Endodermal cell (in vitro differentiated cells): ENCODE measurements at regions not wholly inside any gene's neighbourhood (a gene's known extent, or its start where the extent isn't known, plus 50 kb on each side); places are given as distances from the start of the nearest gene placed in this dataset.

Experiments used
- DNase-seq: peaks from one replicate; pipeline ENCODE4 v3.0.0-alpha.2; 2017
- H3K27ac ChIP-seq: 2 replicates; pipeline ENCODE4 v1.5.1; 2013; ENCODE audit warnings: mild to moderate bottlenecking, low read depth, low read length, moderate library complexity
- H3K27me3 ChIP-seq: 2 replicates; pipeline ENCODE4 v1.6.1; 2013; ENCODE audit warnings: mild to moderate bottlenecking, low read length, moderate library complexity; ENCODE audit not compliant: insufficient read depth, control insufficient read depth, poor library complexity, severe bottlenecking
- H3K36me3 ChIP-seq: 2 replicates; pipeline ENCODE4 v1.7.0; 2013; ENCODE audit warnings: mild to moderate bottlenecking, low read length, moderate library complexity; ENCODE audit not compliant: control insufficient read depth, insufficient read depth
- H3K4me1 ChIP-seq: one replicate; pipeline ENCODE4 v1.7.0; 2013; ENCODE audit warnings: low read length; ENCODE audit not compliant: control insufficient read depth, insufficient read depth
- H3K4me3 ChIP-seq: 2 replicates; pipeline ENCODE4 v1.5.1; 2013; ENCODE audit warnings: mild to moderate bottlenecking, low read length, moderate library complexity
- H3K9ac ChIP-seq: 2 replicates; pipeline ENCODE4 v1.6.1; 2013; ENCODE audit warnings: mild to moderate bottlenecking, low read length, moderate library complexity; ENCODE audit not compliant: poor library complexity, severe bottlenecking; ENCODE audit errors: extremely low read depth
- H3K9me3 ChIP-seq: 2 replicates; pipeline ENCODE4 v1.6.1; 2013; ENCODE audit warnings: mild to moderate bottlenecking, low read length, moderate library complexity; ENCODE audit not compliant: control insufficient read depth
- H3K27ac Mint-ChIP-seq: 2 replicates; pipeline ENCODE4 v1.8.0; 2020; ENCODE audit warnings: mixed read lengths
- H3K27me3 Mint-ChIP-seq: 2 replicates; pipeline ENCODE4 v1.8.0; 2021; ENCODE audit warnings: mild to moderate bottlenecking, mixed read lengths; ENCODE audit not compliant: insufficient read depth
- H3K36me3 Mint-ChIP-seq: 2 replicates; pipeline ENCODE4 v1.8.0; 2020; ENCODE audit warnings: low read depth, mixed read lengths
- H3K4me1 Mint-ChIP-seq: 2 replicates; pipeline ENCODE4 v1.8.0; 2020; ENCODE audit warnings: mixed read lengths
- H3K4me3 Mint-ChIP-seq: 2 replicates; pipeline ENCODE4 v1.8.0; 2020; ENCODE audit warnings: mild to moderate bottlenecking, moderate library complexity, mixed read lengths
- H3K9me3 Mint-ChIP-seq: 2 replicates; pipeline ENCODE4 v1.8.0; 2020; ENCODE audit warnings: mild to moderate bottlenecking, mixed read lengths
- CTCF ChIP-seq: fragments of 200-600 bp; sonication (generic); conservative IDR thresholded peaks from 2 replicates; pipeline ENCODE4 v1.5.0; 2021; ENCODE audit warnings: antibody characterized with exemption, mild to moderate bottlenecking
- WGBS, 2 experiments: methylation state at CpG; one replicate each; pipeline versions ENCODE4 v1.1.5 to v1.1.7; 2013; ENCODE audit warnings: missing lambda C conversion rate in 2 of 2, mixed read lengths in 1 of 2; ENCODE audit not compliant: insufficient coverage in 1 of 2, insufficient read length in 1 of 2; 5-methylcytosine and 5-hydroxymethylcytosine counted together

DNA sequence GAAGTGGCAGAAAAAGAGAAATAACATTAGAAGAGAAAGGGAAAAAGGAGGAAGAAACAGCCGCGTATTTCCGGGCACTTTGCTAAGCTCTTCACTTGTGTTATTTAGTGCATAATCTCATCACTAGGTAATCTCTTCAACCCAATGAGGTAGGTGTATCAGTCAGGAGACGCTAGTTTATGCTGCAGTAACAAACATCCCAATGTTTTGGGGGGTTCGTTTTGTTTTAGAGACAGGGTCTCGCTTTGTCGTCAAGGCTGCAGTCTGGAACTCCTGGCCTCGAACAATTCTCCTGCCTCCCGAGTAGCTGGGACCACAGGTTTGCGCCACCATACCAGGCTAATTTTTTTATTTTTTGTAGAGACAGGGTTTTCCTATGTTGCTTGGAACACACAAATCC is 61.7 kb downstream of the ZFP36L2 start:
- DNase-seq, result no peak
- H3K36me3 Mint-ChIP-seq, result no peaks in the 10 kb centered on the region
- peaks cover 42% of the 10 kb centered on the region for H3K4me1 Mint-ChIP-seq
- Histone ChIP-seq H3K27ac (no peak overlapping the region), H3K9me3 (no peaks in the 10 kb centered on the region), H3K4me1 (peaks cover 17% of the 10 kb centered on the region), H3K4me3 (no peak overlapping the region), H3K27me3 (no peaks in the 10 kb centered on the region), H3K36me3 (no peaks in the 10 kb centered on the region), H3K9ac (no peak overlapping the region)
- H3K9me3 Mint-ChIP-seq, result no peaks in the 10 kb centered on the region
- H3K27ac Mint-ChIP-seq, result no peak overlapping the region
- TF ChIP-seq CTCF, result no peak
- H3K4me3 Mint-ChIP-seq, result no peak overlapping the region
- H3K27me3 Mint-ChIP-seq, result no peaks in the 10 kb centered on the region
- WGBS, 2 experiments, result 98 to 100% methylated on average over 9 to 10 of the region's 10 CpGs

DNA sequence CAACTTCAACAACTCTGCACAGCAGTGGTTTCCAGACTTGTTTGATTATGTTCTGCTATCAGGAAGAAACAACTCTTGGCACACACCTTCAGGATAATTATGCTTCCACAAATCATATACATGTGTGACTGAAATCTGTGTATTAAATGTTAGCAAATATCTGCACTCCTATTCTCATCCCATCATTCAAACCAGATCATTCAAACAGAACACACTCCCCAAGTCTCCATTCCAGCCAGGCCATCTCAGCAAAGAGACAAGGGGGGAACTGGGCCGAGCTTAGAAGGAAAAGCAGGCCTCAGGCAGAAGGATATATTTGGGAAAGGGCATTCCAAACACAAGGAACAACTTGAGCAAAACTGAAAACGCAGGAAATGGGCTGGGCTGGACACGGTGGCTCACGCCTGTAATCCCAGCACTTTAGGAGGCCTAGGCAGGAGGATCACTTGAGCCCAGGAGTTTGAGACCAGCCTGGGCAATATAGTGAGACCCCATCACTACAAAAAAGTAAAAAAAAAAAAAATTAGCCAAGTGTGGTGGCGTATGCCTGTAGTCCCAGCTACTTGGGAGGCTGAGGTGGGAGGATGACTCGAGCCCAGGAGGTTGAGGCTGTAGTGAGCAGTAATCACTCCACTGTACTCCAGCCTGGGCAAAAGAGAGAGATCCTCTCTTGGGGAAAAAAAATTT is 62.7 kb downstream of the ZFP36L2 start:
- Histone ChIP-seq H3K4me1 (peaks cover 14% of the 10 kb centered on the region), H3K36me3 (no peaks in the 10 kb centered on the region), H3K27me3 (no peaks in the 10 kb centered on the region), H3K9ac (no peak overlapping the region), H3K9me3 (no peaks in the 10 kb centered on the region), H3K4me3 (no peak overlapping the region), H3K27ac (no peak overlapping the region)
- WGBS, 2 experiments, result 96 to 100% methylated on average over 4 to 6 of the region's 6 CpGs
- no peaks in the 10 kb centered on the region for H3K36me3 Mint-ChIP-seq
- H3K27ac Mint-ChIP-seq, result no peak overlapping the region
- no peak for DNase-seq
- H3K4me1 Mint-ChIP-seq, result peaks cover 40% of the 10 kb centered on the region
- H3K4me3 Mint-ChIP-seq, result no peak overlapping the region
- no peaks in the 10 kb centered on the region for H3K27me3 Mint-ChIP-seq
- no peaks in the 10 kb centered on the region for H3K9me3 Mint-ChIP-seq
- TF ChIP-seq CTCF, result no peak

- Mint-ChIP-seq H3K36me3 (no peaks in the 10 kb centered on the region), H3K4me3 (no peak overlapping the region), H3K9me3 (no peaks in the 10 kb centered on the region), H3K27me3 (no peaks in the 10 kb centered on the region), H3K27ac (no peak overlapping the region), H3K4me1 (peaks cover 36% of the 10 kb centered on the region)
- no peaks in the 10 kb centered on the region for H3K9me3 ChIP-seq
- 96% methylated on average over 4 of the region's 4 CpGs; no CpG with 5 or more reads in 1 of the 2 experiments for WGBS, 2 experiments
- DNase-seq, result no peak
- no peak overlapping the region for H3K9ac ChIP-seq
- H3K4me3 ChIP-seq, result no peak overlapping the region
- no peak overlapping the region for H3K27ac ChIP-seq
- H3K4me1 ChIP-seq, result peaks cover 11% of the 10 kb centered on the region
- no peak for TF ChIP-seq CTCF
- H3K36me3 ChIP-seq, result no peaks in the 10 kb centered on the region
- H3K27me3 ChIP-seq, result no peaks in the 10 kb centered on the region
Measured at GRCh38 chr2:43162511-43162776, 64.0 kb downstream of the ZFP36L2 start.
